Tibial nerve (tissue), 4 donors: ENCODE measurements at regions not wholly inside any gene's neighbourhood (a gene's known extent, or its start where the extent isn't known, plus 50 kb on each side); places are given as distances from the start of the nearest gene placed in this dataset.

Source experiments
- DNase-seq, 2 donors: peaks; one replicate each; pipeline ENCODE4 v3.0.0-alpha.2; 2019; ENCODE audit warnings: low spot score in 2 of 2
- H3K27ac ChIP-seq, 4 donors: fragments of 200-600 bp; sonication (generic) in 3 of 4; one replicate each; pipeline ENCODE4 v1.5.1; 2017 to 2019; ENCODE audit warnings: mild to moderate bottlenecking in 1 of 4
- H3K27me3 ChIP-seq, 2 donors: fragments of 200-600 bp; sonication (generic) in 1 of 2; one replicate each; pipeline versions ENCODE4 v1.5.1 to v1.6.0; 2017 to 2019
- H3K36me3 ChIP-seq, 3 donors: fragments of 200-600 bp; sonication (generic); one replicate each; pipeline ENCODE4 v1.5.1; 2018 to 2019
- H3K4me1 ChIP-seq, 4 donors: fragments of 200-600 bp; sonication (generic) in 3 of 4; one replicate each; pipeline ENCODE4 v1.5.1; 2017 to 2019
- H3K4me3 ChIP-seq, 4 donors: fragments of 200-600 bp; sonication (generic) in 3 of 4; one replicate each; pipeline ENCODE4 v1.5.1; 2017 to 2019; ENCODE audit warnings: mild to moderate bottlenecking in 1 of 4, moderate library complexity in 1 of 4
- H3K9me3 ChIP-seq, 4 donors: fragments of 200-600 bp; sonication (generic) in 3 of 4; one replicate each; pipeline ENCODE4 v1.5.1; 2017 to 2019
- EP300 ChIP-seq, 2 donors: sonication (generic); formaldehyde crosslinking; IDR thresholded peaks; one replicate each; pipeline ENCODE4 v1.6.1; 2017; ENCODE audit warnings: antibody characterized with exemption in 2 of 2, mild to moderate bottlenecking in 1 of 2
- POLR2A ChIP-seq, 2 donors: fragments of 450-650 bp; IDR thresholded peaks; one replicate each; pipeline ENCODE4 v1.6.1; 2017; ENCODE audit warnings: antibody characterized with exemption in 2 of 2, mild to moderate bottlenecking in 2 of 2, moderate library complexity in 2 of 2
- WGBS, 2 donors: methylation state at CpG; one replicate each; pipeline ENCODE4 v1.1.5; 2018; 5-methylcytosine and 5-hydroxymethylcytosine counted together
- TF ChIP-seq, protein P1 (sequence below), 5 experiments: fragments of 200-600 bp in 3 of 5; fragments of 450-650 bp in 2 of 5; sonication (generic) in 3 of 5; IDR thresholded peaks; one replicate each; pipeline ENCODE4 v1.5.1; 2016 to 2019; ENCODE audit warnings: antibody characterized with exemption in 5 of 5, mild to moderate bottlenecking in 3 of 5, moderate library complexity in 2 of 5

DNA sequence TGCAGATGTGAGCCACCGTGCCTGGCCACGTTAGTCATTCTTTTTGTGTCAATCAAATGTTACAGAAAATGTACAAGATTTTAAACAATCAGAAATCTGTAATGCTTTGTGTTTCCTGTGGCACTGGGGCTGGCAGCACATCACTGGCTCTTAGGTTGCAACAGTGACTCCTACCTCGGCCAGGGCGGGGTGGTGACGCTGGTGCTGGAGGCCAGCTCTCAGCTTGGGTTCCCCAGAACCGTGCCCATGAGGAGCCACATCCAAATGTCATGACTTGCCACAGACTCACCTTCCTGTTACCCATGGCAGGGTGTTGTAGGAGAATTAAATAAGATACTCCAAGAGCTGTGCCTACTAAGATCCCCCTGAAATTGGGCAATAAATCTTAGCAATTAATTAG is 161.7 kb downstream of the TEX29 start:
- peaks cover 0 to 18% (median 2%) of the 10 kb centered on the region in 4 donors for H3K9me3 ChIP-seq
- DNase-seq = no peak
- H3K36me3 ChIP-seq = no peaks in the 10 kb centered on the region
- no peak overlapping the region for H3K4me3 ChIP-seq
- no peaks in the 10 kb centered on the region for H3K27me3 ChIP-seq
- WGBS, 2 donors = 82 to 85% methylated on average over 6 of the region's 6 CpGs
- H3K27ac ChIP-seq = no peak overlapping the region
- TF ChIP-seq POLR2A (IDR thresholded peaks at IDR 0.05) = no peak
- no peak for TF ChIP-seq EP300 (IDR thresholded peaks at IDR 0.05)
- TF ChIP-seq, protein P1, sequence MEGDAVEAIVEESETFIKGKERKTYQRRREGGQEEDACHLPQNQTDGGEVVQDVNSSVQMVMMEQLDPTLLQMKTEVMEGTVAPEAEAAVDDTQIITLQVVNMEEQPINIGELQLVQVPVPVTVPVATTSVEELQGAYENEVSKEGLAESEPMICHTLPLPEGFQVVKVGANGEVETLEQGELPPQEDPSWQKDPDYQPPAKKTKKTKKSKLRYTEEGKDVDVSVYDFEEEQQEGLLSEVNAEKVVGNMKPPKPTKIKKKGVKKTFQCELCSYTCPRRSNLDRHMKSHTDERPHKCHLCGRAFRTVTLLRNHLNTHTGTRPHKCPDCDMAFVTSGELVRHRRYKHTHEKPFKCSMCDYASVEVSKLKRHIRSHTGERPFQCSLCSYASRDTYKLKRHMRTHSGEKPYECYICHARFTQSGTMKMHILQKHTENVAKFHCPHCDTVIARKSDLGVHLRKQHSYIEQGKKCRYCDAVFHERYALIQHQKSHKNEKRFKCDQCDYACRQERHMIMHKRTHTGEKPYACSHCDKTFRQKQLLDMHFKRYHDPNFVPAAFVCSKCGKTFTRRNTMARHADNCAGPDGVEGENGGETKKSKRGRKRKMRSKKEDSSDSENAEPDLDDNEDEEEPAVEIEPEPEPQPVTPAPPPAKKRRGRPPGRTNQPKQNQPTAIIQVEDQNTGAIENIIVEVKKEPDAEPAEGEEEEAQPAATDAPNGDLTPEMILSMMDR (IDR thresholded peaks at IDR 0.05) = no peak
- H3K4me1 ChIP-seq = no peaks in the 10 kb centered on the region

DNA sequence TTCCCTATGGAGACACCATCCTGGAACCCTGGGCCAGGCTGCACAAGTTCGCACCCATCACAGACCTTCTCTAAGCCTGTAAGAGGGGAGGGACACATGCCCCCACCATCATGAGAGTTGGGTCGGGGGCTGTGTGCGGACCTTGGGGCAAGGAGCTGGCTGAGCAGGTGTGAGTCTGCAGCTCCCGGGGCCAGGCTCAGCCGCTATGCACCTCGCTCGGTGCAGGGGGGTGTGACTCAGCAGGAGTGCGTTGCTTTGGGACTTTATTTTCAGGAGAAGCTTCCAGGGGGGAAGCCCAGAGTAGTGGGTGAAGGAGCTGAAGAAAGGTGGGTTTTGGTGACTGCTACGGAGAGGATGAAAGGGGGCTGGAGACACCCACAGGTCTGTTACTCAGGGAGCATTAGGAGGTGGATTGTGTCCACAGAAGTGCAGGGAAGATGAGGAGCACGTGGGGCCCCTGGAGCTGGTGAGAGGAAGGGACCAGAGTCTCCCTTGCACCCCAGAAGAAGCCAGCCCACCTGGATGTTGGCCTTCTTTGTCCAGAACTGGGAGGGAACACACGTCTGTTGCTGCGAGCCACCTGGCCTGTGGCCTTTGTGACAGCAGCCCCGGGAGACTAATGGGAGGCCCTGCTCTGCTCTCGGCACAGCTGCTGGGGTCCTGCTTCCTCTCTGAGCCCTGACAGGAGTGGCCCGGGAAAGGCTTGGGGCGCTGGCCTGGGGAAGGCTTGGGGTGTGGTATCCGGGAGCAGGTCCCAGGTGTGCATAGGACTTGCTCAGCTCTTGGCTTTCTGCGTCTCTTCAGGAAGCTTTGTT is 162.6 kb downstream of the TEX29 start:
- DNase-seq = no peak
- H3K4me1 ChIP-seq = no peaks in the 10 kb centered on the region
- no peaks in the 10 kb centered on the region for H3K27me3 ChIP-seq
- WGBS, 2 donors = 82 to 85% methylated on average over 16 to 17 of the region's 18 CpGs
- no peak overlapping the region for H3K27ac ChIP-seq
- H3K9me3 ChIP-seq = peaks cover 0 to 27% (median 6%) of the 10 kb centered on the region in 4 donors
- no peak overlapping the region for H3K4me3 ChIP-seq
- TF ChIP-seq EP300 (IDR thresholded peaks at IDR 0.05) = no peak
- no peak for TF ChIP-seq POLR2A (IDR thresholded peaks at IDR 0.05)
- TF ChIP-seq, protein P1 (IDR thresholded peaks at IDR 0.05) = no peak
- H3K36me3 ChIP-seq = no peaks in the 10 kb centered on the region

DNA sequence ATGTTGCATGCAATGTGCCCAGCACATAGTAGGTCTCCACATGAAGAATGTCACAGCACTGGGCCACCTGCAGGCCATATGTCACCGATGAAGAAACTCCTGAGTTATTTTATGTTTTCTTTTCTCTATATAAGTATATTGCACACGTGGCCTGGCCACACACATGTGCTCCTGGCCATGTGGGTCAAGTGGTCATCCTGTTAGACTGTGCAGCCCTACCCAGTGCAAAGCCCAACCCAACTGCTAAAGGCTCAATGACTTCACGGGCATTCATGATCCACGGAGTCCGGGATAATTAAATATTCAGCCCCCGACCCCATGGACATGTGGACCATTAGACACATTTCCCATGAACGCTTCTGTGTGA is 163.2 kb downstream of the TEX29 start:
- no peaks in the 10 kb centered on the region for H3K36me3 ChIP-seq
- H3K27ac ChIP-seq = no peak overlapping the region
- no peaks in the 10 kb centered on the region for H3K27me3 ChIP-seq
- H3K4me3 ChIP-seq = no peak overlapping the region
- peaks cover 0 to 31% (median 6%) of the 10 kb centered on the region in 4 donors for H3K9me3 ChIP-seq
- 77 to 85% methylated on average over 7 of the region's 7 CpGs for WGBS, 2 donors
- TF ChIP-seq, protein P1 (IDR thresholded peaks at IDR 0.05) = no peak
- no peak for TF ChIP-seq EP300 (IDR thresholded peaks at IDR 0.05)
- no peak for TF ChIP-seq POLR2A (IDR thresholded peaks at IDR 0.05)
- H3K4me1 ChIP-seq = no peaks in the 10 kb centered on the region
- no peak for DNase-seq

DNA sequence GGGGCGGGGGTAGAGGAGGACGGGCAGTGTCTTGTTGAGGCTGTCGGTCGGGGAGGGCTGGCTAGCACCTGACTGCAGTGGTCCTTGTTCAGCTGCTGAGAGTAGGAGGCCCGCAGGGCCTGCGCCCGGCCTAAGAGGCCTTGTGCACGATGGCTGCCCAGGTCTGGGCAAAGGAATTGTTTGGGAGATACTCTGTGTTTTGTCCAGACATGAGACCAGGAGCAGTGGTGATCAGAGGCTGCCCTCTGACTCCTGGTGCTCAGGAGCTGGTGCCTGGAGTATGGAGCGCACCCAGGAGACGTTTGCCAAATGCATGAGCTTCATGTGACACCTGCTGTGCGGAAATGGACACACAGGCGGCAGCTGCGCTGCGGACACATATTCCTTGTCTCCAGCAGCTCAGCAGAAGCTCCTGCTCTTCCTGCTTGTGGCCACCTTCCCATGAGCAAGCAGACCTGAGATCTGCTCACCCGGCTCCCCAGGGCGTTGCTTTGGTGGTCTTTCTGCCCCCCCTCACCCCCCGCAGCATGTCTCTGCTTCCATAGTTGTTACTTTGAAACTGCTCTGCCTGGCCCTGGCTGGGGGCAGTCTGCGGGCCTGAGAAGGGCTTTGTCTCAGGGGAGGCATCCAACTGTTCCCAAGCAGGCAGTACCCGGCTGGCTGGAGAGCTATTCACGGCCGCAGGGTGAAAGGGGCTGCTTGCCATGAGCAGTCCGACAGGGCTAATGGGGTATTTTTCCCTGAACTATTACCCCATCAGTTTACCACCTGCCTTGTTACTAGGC is 163.9 kb downstream of the TEX29 start:
- no peaks in the 10 kb centered on the region for H3K4me1 ChIP-seq
- no peaks in the 10 kb centered on the region for H3K27me3 ChIP-seq
- no peaks in the 10 kb centered on the region for H3K36me3 ChIP-seq
- 73% methylated on average over 16 to 22 of the region's 22 CpGs for WGBS, 2 donors
- H3K27ac ChIP-seq = no peak overlapping the region
- DNase-seq = no peak
- TF ChIP-seq POLR2A (IDR thresholded peaks at IDR 0.05) (no peak), EP300 (IDR thresholded peaks at IDR 0.05) (no peak)
- TF ChIP-seq, protein P1 (IDR thresholded peaks at IDR 0.05) = no peak
- H3K4me3 ChIP-seq = no peak overlapping the region
- peaks cover 0 to 34% (median 6%) of the 10 kb centered on the region in 4 donors for H3K9me3 ChIP-seq

DNA sequence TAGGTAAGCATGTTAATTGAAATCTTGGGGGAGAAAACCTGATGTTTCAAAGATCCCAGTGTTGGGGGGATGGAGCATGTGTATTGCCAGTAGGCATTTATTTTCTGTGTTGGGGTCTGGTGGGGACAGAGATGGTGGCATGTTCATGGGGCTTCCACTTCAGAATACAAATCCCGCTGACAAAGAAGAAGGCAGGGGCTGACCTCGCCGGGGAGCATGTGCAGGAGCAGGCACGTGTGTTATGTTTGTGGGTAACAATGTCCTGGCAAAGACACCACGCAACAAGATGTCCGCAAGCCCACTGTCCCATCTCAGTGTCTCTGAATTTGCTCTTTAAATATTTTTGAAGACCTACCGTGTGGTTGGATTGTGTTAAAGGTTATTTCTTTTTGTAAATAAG is 164.5 kb downstream of the TEX29 start:
- 87 to 91% methylated on average over 7 of the region's 7 CpGs for WGBS, 2 donors

More for the DNA sequence above, 164.5 kb downstream of the TEX29 start:
- no peak overlapping the region for H3K27ac ChIP-seq
- TF ChIP-seq EP300 (IDR thresholded peaks at IDR 0.05) = no peak
- no peak for TF ChIP-seq POLR2A (IDR thresholded peaks at IDR 0.05)
- TF ChIP-seq, protein P1 (IDR thresholded peaks at IDR 0.05) = no peak
- no peaks in the 10 kb centered on the region for H3K36me3 ChIP-seq
- H3K27me3 ChIP-seq = no peaks in the 10 kb centered on the region
- no peak for DNase-seq
- H3K4me1 ChIP-seq = no peaks in the 10 kb centered on the region
- peaks cover 0 to 34% (median 6%) of the 10 kb centered on the region in 4 donors for H3K9me3 ChIP-seq
- H3K4me3 ChIP-seq = no peak overlapping the region
